ENCODE measurements at regions not wholly inside any gene's neighbourhood (a gene's known extent, or its start where the extent isn't known, plus 50 kb on each side); places are given as distances from the start of the nearest gene placed in this dataset.

GRCh38 chr5:23402585-23402984 is 104.8 kb upstream of the PRDM9 start:
- Mint-ChIP-seq H3K9me3 (peaks cover 2% of the 10 kb centered on the region), H3K4me1 (no peaks in the 10 kb centered on the region), H3K36me3 (no peaks in the 10 kb centered on the region), H3K27me3 (no peaks in the 10 kb centered on the region), H3K27ac (no peak overlapping the region), H3K4me3 (no peak overlapping the region)
- no peak for ATAC-seq

- H3K4me1 Mint-ChIP-seq = no peaks in the 10 kb centered on the region
- no peaks in the 10 kb centered on the region for H3K27me3 Mint-ChIP-seq
- no peaks in the 10 kb centered on the region for H3K36me3 Mint-ChIP-seq
- H3K4me3 Mint-ChIP-seq = no peak overlapping the region
- no peak for ATAC-seq
- H3K9me3 Mint-ChIP-seq = peaks cover 2% of the 10 kb centered on the region
- no peak overlapping the region for H3K27ac Mint-ChIP-seq
Measured at GRCh38 chr5:23400951-23401350, 106.5 kb upstream of the PRDM9 start.

GRCh38 chr5:23396346-23396745 is 111.1 kb upstream of the PRDM9 start:
- no peak for ATAC-seq
- H3K4me3 Mint-ChIP-seq = no peak overlapping the region

GRCh38 chr5:23389291-23390101 is 117.9 kb upstream of the PRDM9 start:
- no peak for ATAC-seq
- Mint-ChIP-seq H3K9me3 (peaks cover 5% of the 10 kb centered on the region), H3K4me1 (no peaks in the 10 kb centered on the region), H3K4me3 (no peak overlapping the region), H3K27me3 (no peaks in the 10 kb centered on the region), H3K27ac (no peak overlapping the region), H3K36me3 (no peaks in the 10 kb centered on the region)

More at GRCh38 chr5:23396346-23396745, 111.1 kb upstream of the PRDM9 start:
- H3K36me3 Mint-ChIP-seq = no peaks in the 10 kb centered on the region
- H3K27me3 Mint-ChIP-seq = no peaks in the 10 kb centered on the region
- no peak overlapping the region for H3K27ac Mint-ChIP-seq
- H3K9me3 Mint-ChIP-seq = peaks cover 3% of the 10 kb centered on the region
- no peaks in the 10 kb centered on the region for H3K4me1 Mint-ChIP-seq

- H3K9me3 Mint-ChIP-seq = peaks cover 5% of the 10 kb centered on the region
Measured at GRCh38 chr5:23385036-23385435, 122.4 kb upstream of the PRDM9 start.

GRCh38 chr5:23372177-23372576 is 135.2 kb upstream of the PRDM9 start:
- Mint-ChIP-seq H3K27me3 (no peaks in the 10 kb centered on the region), H3K27ac (no peak overlapping the region), H3K4me3 (no peak overlapping the region), H3K9me3 (peaks cover 10% of the 10 kb centered on the region), H3K36me3 (no peaks in the 10 kb centered on the region), H3K4me1 (no peaks in the 10 kb centered on the region)
- ATAC-seq = no peak

More at GRCh38 chr5:23385036-23385435, 122.4 kb upstream of the PRDM9 start:
- no peak overlapping the region for H3K4me3 Mint-ChIP-seq
- no peaks in the 10 kb centered on the region for H3K36me3 Mint-ChIP-seq
- no peak for ATAC-seq
- H3K27me3 Mint-ChIP-seq = no peaks in the 10 kb centered on the region
- H3K27ac Mint-ChIP-seq = no peak overlapping the region
- H3K4me1 Mint-ChIP-seq = no peaks in the 10 kb centered on the region

GRCh38 chr5:23368393-23368792 is 139.0 kb upstream of the PRDM9 start:
- H3K4me1 Mint-ChIP-seq = no peaks in the 10 kb centered on the region
- ATAC-seq = no peak
- H3K4me3 Mint-ChIP-seq = no peak overlapping the region
- H3K36me3 Mint-ChIP-seq = no peaks in the 10 kb centered on the region
- peaks cover 8% of the 10 kb centered on the region for H3K9me3 Mint-ChIP-seq
- H3K27ac Mint-ChIP-seq = no peak overlapping the region
- no peaks in the 10 kb centered on the region for H3K27me3 Mint-ChIP-seq

- Mint-ChIP-seq H3K4me3 (no peak overlapping the region), H3K27me3 (no peaks in the 10 kb centered on the region), H3K27ac (no peak overlapping the region), H3K36me3 (no peaks in the 10 kb centered on the region), H3K9me3 (peaks cover 5% of the 10 kb centered on the region), H3K4me1 (no peaks in the 10 kb centered on the region)
- ATAC-seq = no peak
Measured at GRCh38 chr5:23367874-23368273, 139.5 kb upstream of the PRDM9 start.

GRCh38 chr5:23353286-23353685 is 154.1 kb upstream of the PRDM9 start:
- Mint-ChIP-seq H3K4me1 (no peaks in the 10 kb centered on the region), H3K27ac (no peak overlapping the region), H3K4me3 (no peak overlapping the region), H3K9me3 (no peaks in the 10 kb centered on the region), H3K27me3 (no peaks in the 10 kb centered on the region), H3K36me3 (no peaks in the 10 kb centered on the region)
- ATAC-seq = no peak

- Mint-ChIP-seq H3K9me3 (peaks cover 3% of the 10 kb centered on the region), H3K4me1 (no peaks in the 10 kb centered on the region), H3K36me3 (no peaks in the 10 kb centered on the region), H3K4me3 (no peak overlapping the region), H3K27me3 (no peaks in the 10 kb centered on the region), H3K27ac (no peak overlapping the region)
- ATAC-seq = no peak
Measured at GRCh38 chr5:23352446-23352845, 155.0 kb upstream of the PRDM9 start.

- ATAC-seq = no peak
- H3K36me3 Mint-ChIP-seq = no peaks in the 10 kb centered on the region
- no peak overlapping the region for H3K4me3 Mint-ChIP-seq
- H3K4me1 Mint-ChIP-seq = no peaks in the 10 kb centered on the region
- no peak overlapping the region for H3K27ac Mint-ChIP-seq
- H3K9me3 Mint-ChIP-seq = peaks cover 5% of the 10 kb centered on the region
- no peaks in the 10 kb centered on the region for H3K27me3 Mint-ChIP-seq
Measured at GRCh38 chr5:23343121-23343520, 164.3 kb upstream of the PRDM9 start.

- Mint-ChIP-seq H3K4me3 (no peak overlapping the region), H3K27me3 (no peaks in the 10 kb centered on the region), H3K9me3 (no peaks in the 10 kb centered on the region), H3K4me1 (no peaks in the 10 kb centered on the region), H3K36me3 (no peaks in the 10 kb centered on the region), H3K27ac (no peak overlapping the region)
- ATAC-seq = no peak
Measured at GRCh38 chr5:23332650-23333251, 174.7 kb upstream of the PRDM9 start.

GRCh38 chr5:23330726-23331125 is 176.7 kb upstream of the PRDM9 start:
- H3K9me3 Mint-ChIP-seq = no peaks in the 10 kb centered on the region
- no peaks in the 10 kb centered on the region for H3K36me3 Mint-ChIP-seq
- no peak overlapping the region for H3K27ac Mint-ChIP-seq
- no peak for ATAC-seq
- H3K4me1 Mint-ChIP-seq = no peaks in the 10 kb centered on the region
- no peak overlapping the region for H3K4me3 Mint-ChIP-seq
- H3K27me3 Mint-ChIP-seq = no peaks in the 10 kb centered on the region

GRCh38 chr5:23319901-23320300 is 187.5 kb upstream of the PRDM9 start:
- Mint-ChIP-seq H3K27me3 (no peaks in the 10 kb centered on the region), H3K4me3 (no peak overlapping the region), H3K36me3 (no peaks in the 10 kb centered on the region), H3K4me1 (no peaks in the 10 kb centered on the region), H3K27ac (no peak overlapping the region), H3K9me3 (peaks cover 3% of the 10 kb centered on the region)
- ATAC-seq = no peak

GRCh38 chr5:23318960-23319359 is 188.4 kb upstream of the PRDM9 start:
- H3K9me3 Mint-ChIP-seq = peaks cover 3% of the 10 kb centered on the region
- no peak overlapping the region for H3K27ac Mint-ChIP-seq
- no peak for ATAC-seq

GRCh38 chr5:23318166-23318565 is 189.2 kb upstream of the PRDM9 start:
- Mint-ChIP-seq H3K4me3 (no peak overlapping the region), H3K36me3 (no peaks in the 10 kb centered on the region), H3K9me3 (peaks cover 3% of the 10 kb centered on the region), H3K4me1 (no peaks in the 10 kb centered on the region), H3K27me3 (no peaks in the 10 kb centered on the region), H3K27ac (no peak overlapping the region)
- no peak for ATAC-seq

More at GRCh38 chr5:23318960-23319359, 188.4 kb upstream of the PRDM9 start:
- no peaks in the 10 kb centered on the region for H3K36me3 Mint-ChIP-seq
- no peak overlapping the region for H3K4me3 Mint-ChIP-seq
- no peaks in the 10 kb centered on the region for H3K4me1 Mint-ChIP-seq
- H3K27me3 Mint-ChIP-seq = no peaks in the 10 kb centered on the region
